Smooth muscle cell (in vitro differentiated cells): ENCODE measurements at regions not wholly inside any gene's neighbourhood (a gene's known extent, or its start where the extent isn't known, plus 50 kb on each side); places are given as distances from the start of the nearest gene placed in this dataset.

ENCODE experiments used
- DNase-seq: peaks from one replicate; lab custom pipeline; 2025; ENCODE audit not compliant: unreplicated experiment; lab: John Stamatoyannopoulos, UW
- H2AFZ ChIP-seq: fragments of 200-600 bp; sonication (generic); 2 replicates; pipeline ENCODE4 v1.6.0; 2016; ENCODE audit warnings: antibody characterized with exemption, low read depth, mild to moderate bottlenecking
- H3F3A ChIP-seq: fragments of 200-600 bp; sonication (generic); 2 replicates; pipeline ENCODE4 v1.6.0; 2017; ENCODE audit warnings: antibody characterized with exemption, low read depth
- H3K27ac ChIP-seq: fragments of 200-600 bp; sonication (generic); 2 replicates; pipeline ENCODE4 v1.5.1; 2016; ENCODE audit warnings: low read depth, mild to moderate bottlenecking
- H3K27me3 ChIP-seq: fragments of 200-600 bp; sonication (generic); 2 replicates; pipeline ENCODE4 v1.6.1; 2016; ENCODE audit warnings: low read depth, mild to moderate bottlenecking
- H3K36me3 ChIP-seq: fragments of 200-600 bp; sonication (generic); 2 replicates; pipeline ENCODE4 v1.5.1; 2016; ENCODE audit warnings: low read depth
- H3K4me1 ChIP-seq: fragments of 200-600 bp; sonication (generic); 2 replicates; pipeline ENCODE4 v1.5.1; 2016; ENCODE audit warnings: low read depth
- H3K4me2 ChIP-seq: fragments of 200-600 bp; sonication (generic); 2 replicates; pipeline ENCODE4 v1.6.0; 2016; ENCODE audit warnings: mild to moderate bottlenecking
- H3K4me3 ChIP-seq: fragments of 200-600 bp; sonication (generic); 2 replicates; pipeline ENCODE4 v1.5.1; 2016; ENCODE audit warnings: mild to moderate bottlenecking
- H3K79me2 ChIP-seq: fragments of 200-600 bp; sonication (generic); 2 replicates; pipeline ENCODE4 v1.6.0; 2016; ENCODE audit warnings: low read depth, mild to moderate bottlenecking
- H3K9ac ChIP-seq: fragments of 200-600 bp; sonication (generic); 2 replicates; pipeline ENCODE4 v1.6.0; 2016; ENCODE audit warnings: low read depth
- H3K9me3 ChIP-seq: fragments of 200-600 bp; sonication (generic); replicated peaks from 2 replicates; pipeline ENCODE4 v1.5.1; 2016; ENCODE audit warnings: low read depth
- H4K20me1 ChIP-seq: fragments of 200-600 bp; sonication (generic); 2 replicates; pipeline ENCODE4 v1.6.0; 2016; ENCODE audit warnings: low read depth
- CTCF ChIP-seq: fragments of 200-600 bp; sonication (generic); IDR thresholded peaks from 2 replicates; pipeline ENCODE4 v1.5.1; 2017; ENCODE audit warnings: borderline replicate concordance, mild to moderate bottlenecking, antibody characterized with exemption; ENCODE audit not compliant: insufficient read depth, poor library complexity, severe bottlenecking
- WGBS: methylation state at CpG from one replicate; pipeline ENCODE4 v1.1.7; 2016; ENCODE audit warnings: low lambda C conversion rate; 5-methylcytosine and 5-hydroxymethylcytosine counted together

- Histone ChIP-seq H3K4me1 (no peaks in the 10 kb centered on the region), H3K36me3 (no peaks in the 10 kb centered on the region), H4K20me1 (no peaks in the 10 kb centered on the region), H3K9me3 (no peaks in the 10 kb centered on the region), H3K4me3 (no peak overlapping the region), H3K27me3 (no peaks in the 10 kb centered on the region), H3K27ac (no peak overlapping the region), H3K79me2 (no peaks in the 10 kb centered on the region), H2AFZ (no peak overlapping the region), H3K4me2 (no peak overlapping the region), H3K9ac (no peak overlapping the region), H3F3A (no peaks in the 10 kb centered on the region)
- 57% methylated on average over 3 of the region's 3 CpGs for WGBS
- no peak for DNase-seq
- TF ChIP-seq CTCF: no peak
Observed at GRCh38 chr11:33615751-33616150, 84.9 kb downstream of the C11orf91 start.

GRCh38 chr11:33613404-33613803 is 87.2 kb downstream of the C11orf91 start:
- Histone ChIP-seq H3F3A (no peaks in the 10 kb centered on the region), H3K27ac (peak overlapping the region; percentile 88), H3K9me3 (no peaks in the 10 kb centered on the region), H3K79me2 (no peaks in the 10 kb centered on the region), H3K4me2 (no peak overlapping the region), H3K4me3 (no peak overlapping the region), H2AFZ (no peak overlapping the region), H4K20me1 (no peaks in the 10 kb centered on the region), H3K9ac (no peak overlapping the region), H3K36me3 (no peaks in the 10 kb centered on the region), H3K4me1 (no peaks in the 10 kb centered on the region), H3K27me3 (no peaks in the 10 kb centered on the region)
- no peak for DNase-seq
- no peak for TF ChIP-seq CTCF
- WGBS: 94% methylated on average over 2 of the region's 2 CpGs

GRCh38 chr11:33610903-33611302 is 89.7 kb downstream of the C11orf91 start:
- no peak overlapping the region for H3K27ac ChIP-seq
- WGBS: 87% methylated on average over 2 of the region's 2 CpGs
- H3K36me3 ChIP-seq: no peaks in the 10 kb centered on the region
- TF ChIP-seq CTCF: no peak
- no peaks in the 10 kb centered on the region for H3K9me3 ChIP-seq
- H3K4me1 ChIP-seq: no peaks in the 10 kb centered on the region
- no peaks in the 10 kb centered on the region for H3F3A ChIP-seq
- no peaks in the 10 kb centered on the region for H3K27me3 ChIP-seq
- DNase-seq: no peak
- H4K20me1 ChIP-seq: no peaks in the 10 kb centered on the region
- no peak overlapping the region for H3K9ac ChIP-seq
- H2AFZ ChIP-seq: no peak overlapping the region
- no peak overlapping the region for H3K4me3 ChIP-seq
- no peaks in the 10 kb centered on the region for H3K79me2 ChIP-seq
- no peak overlapping the region for H3K4me2 ChIP-seq

GRCh38 chr11:33608386-33608785 is 92.2 kb downstream of the C11orf91 start:
- Histone ChIP-seq H2AFZ (no peak overlapping the region), H3K9ac (no peak overlapping the region), H3K4me1 (no peaks in the 10 kb centered on the region), H3F3A (no peaks in the 10 kb centered on the region), H3K79me2 (no peaks in the 10 kb centered on the region), H3K9me3 (no peaks in the 10 kb centered on the region), H3K36me3 (no peaks in the 10 kb centered on the region), H3K4me2 (no peak overlapping the region), H3K27me3 (peaks cover 5% of the 10 kb centered on the region), H4K20me1 (no peaks in the 10 kb centered on the region), H3K4me3 (no peak overlapping the region), H3K27ac (no peak overlapping the region)
- TF ChIP-seq CTCF: no peak
- DNase-seq: no peak
